ENCODE measurements at regions not wholly inside any gene's neighbourhood (a gene's known extent, or its start where the extent isn't known, plus 50 kb on each side); places are given as distances from the start of the nearest gene placed in this dataset.

DNA sequence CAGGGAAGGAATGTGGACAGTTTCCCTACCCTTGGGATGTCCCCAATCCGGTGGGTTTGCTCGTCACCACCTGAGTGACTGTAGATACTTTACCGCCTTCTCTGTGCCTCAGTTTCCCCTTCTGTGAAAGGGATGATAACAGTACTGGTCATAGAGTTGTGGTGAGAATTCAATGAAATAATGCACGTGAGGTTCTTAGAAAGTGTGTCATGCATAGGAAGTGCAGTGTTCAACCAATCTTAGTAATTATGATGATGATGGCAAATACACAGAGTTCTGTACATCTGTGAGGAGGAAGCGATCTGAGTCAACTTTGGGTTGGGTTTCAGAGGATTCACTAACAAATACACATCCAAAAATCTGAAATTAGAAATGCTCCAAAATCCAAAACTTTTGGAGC is 114.6 kb upstream of the HS3ST2 start:
- no peak for DNase-seq
- Histone ChIP-seq H3K36me3 (ENCODE audit: control insufficient read depth in 2 of 3, insufficient read depth in 3 of 3, low read length in 3 of 3) (no peaks in the 10 kb centered on the region), H3K27me3 (ENCODE audit: control insufficient read depth, insufficient read depth, low read length) (no peaks in the 10 kb centered on the region), H3K4me3 (ENCODE audit: low read length in 3 of 3) (no peak overlapping the region), H3K9ac (ENCODE audit: low read length in 3 of 3) (no peak overlapping the region), H3K9me3 (ENCODE audit: control insufficient read depth in 2 of 3, insufficient read depth in 1 of 3, low read length in 3 of 3) (no peaks in the 10 kb centered on the region), H3K4me1 (ENCODE audit: control insufficient read depth in 2 of 3, insufficient read depth in 2 of 3, low read depth in 1 of 3, low read length in 3 of 3) (no peaks in the 10 kb centered on the region), H3K27ac (ENCODE audit: low read depth in 2 of 2, low read length in 2 of 2) (no peak overlapping the region)
- no peak for FAIRE-seq
- TF ChIP-seq, protein P1, sequence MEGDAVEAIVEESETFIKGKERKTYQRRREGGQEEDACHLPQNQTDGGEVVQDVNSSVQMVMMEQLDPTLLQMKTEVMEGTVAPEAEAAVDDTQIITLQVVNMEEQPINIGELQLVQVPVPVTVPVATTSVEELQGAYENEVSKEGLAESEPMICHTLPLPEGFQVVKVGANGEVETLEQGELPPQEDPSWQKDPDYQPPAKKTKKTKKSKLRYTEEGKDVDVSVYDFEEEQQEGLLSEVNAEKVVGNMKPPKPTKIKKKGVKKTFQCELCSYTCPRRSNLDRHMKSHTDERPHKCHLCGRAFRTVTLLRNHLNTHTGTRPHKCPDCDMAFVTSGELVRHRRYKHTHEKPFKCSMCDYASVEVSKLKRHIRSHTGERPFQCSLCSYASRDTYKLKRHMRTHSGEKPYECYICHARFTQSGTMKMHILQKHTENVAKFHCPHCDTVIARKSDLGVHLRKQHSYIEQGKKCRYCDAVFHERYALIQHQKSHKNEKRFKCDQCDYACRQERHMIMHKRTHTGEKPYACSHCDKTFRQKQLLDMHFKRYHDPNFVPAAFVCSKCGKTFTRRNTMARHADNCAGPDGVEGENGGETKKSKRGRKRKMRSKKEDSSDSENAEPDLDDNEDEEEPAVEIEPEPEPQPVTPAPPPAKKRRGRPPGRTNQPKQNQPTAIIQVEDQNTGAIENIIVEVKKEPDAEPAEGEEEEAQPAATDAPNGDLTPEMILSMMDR (IDR thresholded peaks at IDR 0.05; ENCODE audit: borderline replicate concordance, extremely low read depth, insufficient read depth), result no peak
- intact Hi-C loops (cut with DNase I), result loop anchor here (5.0 kb wide), 1 partner anchor 1117 kb away; no protein-coding TSS in a partner anchor

DNA sequence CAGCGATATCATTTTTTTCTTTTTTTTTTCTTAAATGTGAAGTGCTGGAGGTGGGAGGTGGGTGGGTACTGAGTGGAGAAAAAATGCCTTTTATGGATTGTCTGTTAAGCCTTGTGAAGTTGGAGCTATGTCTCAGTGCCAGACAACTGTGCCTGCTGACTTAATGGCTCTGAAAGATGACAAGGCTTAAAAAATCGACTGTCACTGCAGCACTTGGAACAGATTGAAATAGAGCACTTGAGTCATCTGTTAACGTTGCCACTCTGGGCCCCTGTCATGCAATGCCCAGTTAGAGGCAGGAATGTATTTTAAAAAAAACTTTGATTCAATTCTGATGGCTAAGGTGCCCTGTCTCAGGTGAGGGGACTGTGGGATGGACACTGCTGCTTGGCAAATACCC is 108.2 kb upstream of the HS3ST2 start:
- H3K27ac ChIP-seq (ENCODE audit: low read depth in 2 of 2, low read length in 2 of 2), result no peak overlapping the region
- H3K36me3 ChIP-seq (ENCODE audit: control insufficient read depth in 2 of 3, insufficient read depth in 3 of 3, low read length in 3 of 3), result no peaks in the 10 kb centered on the region
- no peak for DNase-seq
- no peak for FAIRE-seq
- no peak overlapping the region for H3K4me3 ChIP-seq (ENCODE audit: low read length in 3 of 3)
- H3K9ac ChIP-seq (ENCODE audit: low read length in 3 of 3), result no peak overlapping the region
- no peaks in the 10 kb centered on the region for H3K4me1 ChIP-seq (ENCODE audit: control insufficient read depth in 2 of 3, insufficient read depth in 2 of 3, low read depth in 1 of 3, low read length in 3 of 3)
- intact Hi-C loops (cut with DNase I), result no loop called here
- H3K9me3 ChIP-seq (ENCODE audit: control insufficient read depth in 2 of 3, insufficient read depth in 1 of 3, low read length in 3 of 3), result peaks cover 0 to under 1% (median 0%) of the 10 kb centered on the region in 3 donors
- H3K27me3 ChIP-seq (ENCODE audit: control insufficient read depth, insufficient read depth, low read length), result no peaks in the 10 kb centered on the region
- TF ChIP-seq, protein P1 (IDR thresholded peaks at IDR 0.05; ENCODE audit: borderline replicate concordance, extremely low read depth, insufficient read depth), result no peak

DNA sequence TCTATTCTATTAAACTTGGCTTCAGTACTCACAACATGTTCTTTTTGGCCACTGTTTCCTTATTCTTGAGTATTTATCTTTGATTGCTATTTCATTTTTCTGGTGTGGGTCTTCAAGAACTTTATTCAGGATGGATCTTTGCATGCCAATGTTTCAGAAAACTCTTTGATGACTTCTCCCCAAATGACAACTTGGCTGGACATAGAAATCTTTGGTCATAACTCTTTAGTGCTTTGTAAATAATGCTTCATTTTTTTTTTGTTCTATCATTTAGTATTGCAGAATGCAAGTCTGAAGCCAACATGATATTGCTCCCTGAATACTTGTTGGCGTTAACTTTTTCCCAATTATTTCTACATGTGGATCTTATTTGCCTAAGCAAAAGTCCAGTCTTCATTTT is 103.6 kb upstream of the HS3ST2 start:
- Histone ChIP-seq H3K27ac (ENCODE audit: low read depth in 2 of 2, low read length in 2 of 2) (no peak overlapping the region), H3K27me3 (ENCODE audit: control insufficient read depth, insufficient read depth, low read length) (no peaks in the 10 kb centered on the region), H3K9ac (ENCODE audit: low read length in 3 of 3) (no peak overlapping the region), H3K36me3 (ENCODE audit: control insufficient read depth in 2 of 3, insufficient read depth in 3 of 3, low read length in 3 of 3) (no peaks in the 10 kb centered on the region), H3K4me3 (ENCODE audit: low read length in 3 of 3) (no peak overlapping the region), H3K4me1 (ENCODE audit: control insufficient read depth in 2 of 3, insufficient read depth in 2 of 3, low read depth in 1 of 3, low read length in 3 of 3) (no peaks in the 10 kb centered on the region), H3K9me3 (ENCODE audit: control insufficient read depth in 2 of 3, insufficient read depth in 1 of 3, low read length in 3 of 3) (peaks cover 0 to 20% (median 3%) of the 10 kb centered on the region in 3 donors)
- intact Hi-C loops (cut with DNase I), result no loop called here
- TF ChIP-seq, protein P1 (IDR thresholded peaks at IDR 0.05; ENCODE audit: borderline replicate concordance, extremely low read depth, insufficient read depth), result no peak
- FAIRE-seq, result no peak
- DNase-seq, result no peak

DNA sequence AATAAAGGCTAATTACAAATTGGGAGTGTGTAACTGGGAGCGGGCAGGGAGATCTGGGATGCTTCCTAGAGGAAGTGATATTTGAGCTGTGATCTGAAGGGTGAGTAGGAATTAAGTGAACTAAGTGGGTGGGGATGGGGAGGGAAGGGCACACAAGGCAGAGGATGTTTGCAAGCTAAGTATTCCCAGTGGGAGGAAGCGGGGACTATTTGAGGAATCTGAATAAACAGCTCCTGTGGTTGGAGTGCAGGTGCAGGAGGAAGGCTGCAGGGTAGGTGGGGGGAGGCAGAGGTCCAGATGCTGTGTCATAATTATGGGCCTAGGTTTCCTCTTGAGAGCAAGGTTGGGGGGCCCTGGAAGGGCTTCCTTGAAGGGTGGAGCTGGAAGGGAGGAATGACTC is 102.1 kb upstream of the HS3ST2 start:
- no peak overlapping the region for H3K27ac ChIP-seq (ENCODE audit: low read depth in 2 of 2, low read length in 2 of 2)
- H3K9me3 ChIP-seq (ENCODE audit: control insufficient read depth in 2 of 3, insufficient read depth in 1 of 3, low read length in 3 of 3), result peaks cover 0 to 20% (median 3%) of the 10 kb centered on the region in 3 donors
- TF ChIP-seq, protein P1 (IDR thresholded peaks at IDR 0.05; ENCODE audit: borderline replicate concordance, extremely low read depth, insufficient read depth), result no peak
- H3K9ac ChIP-seq (ENCODE audit: low read length in 3 of 3), result no peak overlapping the region
- no peaks in the 10 kb centered on the region for H3K36me3 ChIP-seq (ENCODE audit: control insufficient read depth in 2 of 3, insufficient read depth in 3 of 3, low read length in 3 of 3)
- no peak for DNase-seq
- no peak overlapping the region for H3K4me3 ChIP-seq (ENCODE audit: low read length in 3 of 3)
- H3K27me3 ChIP-seq (ENCODE audit: control insufficient read depth, insufficient read depth, low read length), result no peaks in the 10 kb centered on the region
- intact Hi-C loops (cut with DNase I), result no loop called here
- no peaks in the 10 kb centered on the region for H3K4me1 ChIP-seq (ENCODE audit: control insufficient read depth in 2 of 3, insufficient read depth in 2 of 3, low read depth in 1 of 3, low read length in 3 of 3)
- FAIRE-seq, result no peak

Data from kidney (tissue), 13 donors.